Endothelial cell of umbilical vein (primary cell): ENCODE measurements at regions not wholly inside any gene's neighbourhood (a gene's known extent, or its start where the extent isn't known, plus 50 kb on each side); places are given as distances from the start of the nearest gene placed in this dataset.

ENCODE experiments used
- BruUV-seq: library from RNA; stranded (reverse); fragments of 400-500 nt; replicated peaks from 2 replicates; lab custom pipeline; 2021; lab: Mats Ljungman, UMichigan
- CTCF ChIA-PET: fragments of 300-600, 350-600 bp; sonication (Branson Sonifier 250); formaldehyde crosslinking; loops from one replicate; lab custom pipeline; 2021; ENCODE audit warnings: antibody characterized with exemption, inconsistent platforms; lab: Charles Lee
- POLR2A ChIA-PET: fragments of 300-600, 350-600 bp; sonication (Branson Sonifier 250); formaldehyde crosslinking; loops from one replicate; lab custom pipeline; 2021; ENCODE audit warnings: antibody characterized with exemption, inconsistent platforms; lab: Charles Lee
- DNase-seq: peaks from one replicate; pipeline ENCODE4 v3.0.0-alpha.2; 2011; ENCODE audit warnings: low read depth, low spot score
- FAIRE-seq: peaks from 2 replicates; lab custom pipeline; 2011; peaks lifted over from hg19 to GRCh38; lab: Jason Lieb, UNC
- H2AFZ ChIP-seq: 2 replicates; pipeline ENCODE4 v1.6.0; 2012; ENCODE audit warnings: low read depth, low read length, control low read depth, inconsistent platforms
- H3K27ac ChIP-seq: 2 replicates; pipeline ENCODE4 v1.5.1; 2011; ENCODE audit warnings: low read depth, mild to moderate bottlenecking, control low read depth, low read length, moderate library complexity; ENCODE audit not compliant: insufficient read depth
- H3K27me3 ChIP-seq, 2 experiments: 2 replicates each; pipeline versions ENCODE4 v1.6.0 to v1.6.1; 2011; ENCODE audit warnings: low read length in 2 of 2, mixed read lengths in 1 of 2; ENCODE audit not compliant: control insufficient read depth in 2 of 2, insufficient read depth in 2 of 2
- H3K36me3 ChIP-seq, 2 experiments: 2 replicates in 1 of 2; 3 replicates in 1 of 2; pipeline ENCODE4 v1.5.1; 2011; ENCODE audit warnings: low read length in 2 of 2, mild to moderate bottlenecking in 1 of 2, moderate library complexity in 1 of 2; ENCODE audit not compliant: control insufficient read depth in 2 of 2, insufficient read depth in 2 of 2; ENCODE audit errors: extremely low read depth in 1 of 2
- H3K4me1 ChIP-seq: 3 replicates; pipeline ENCODE4 v1.5.1; 2011; ENCODE audit warnings: mild to moderate bottlenecking, low read length; ENCODE audit not compliant: control insufficient read depth, insufficient read depth; ENCODE audit errors: extremely low read depth
- H3K4me2 ChIP-seq: 2 replicates; pipeline ENCODE4 v1.6.1; 2011; ENCODE audit warnings: low read length, control low read depth, mixed read lengths; ENCODE audit not compliant: insufficient read depth
- H3K4me3 ChIP-seq, 3 experiments: fragments of 200-600 bp in 1 of 3; sonication (generic), shearing (Covaris generic) in 1 of 3; replicated peaks in 1 of 3; 2 replicates each; pipeline ENCODE4 v1.5.1; 2011 to 2016; ENCODE audit warnings: control low read depth in 3 of 3, low read length in 3 of 3, mild to moderate bottlenecking in 2 of 3, inconsistent platforms in 1 of 3, low read depth in 1 of 3, moderate library complexity in 1 of 3; ENCODE audit not compliant: insufficient read depth in 1 of 3
- H3K79me2 ChIP-seq: 2 replicates; pipeline ENCODE4 v1.6.0; 2012; ENCODE audit warnings: low read length, inconsistent platforms; ENCODE audit not compliant: control insufficient read depth, insufficient read depth
- H3K9ac ChIP-seq: replicated peaks from 2 replicates; pipeline ENCODE3; 2011; ENCODE audit warnings: low read length, control low read depth; ENCODE audit not compliant: insufficient read depth; ENCODE audit errors: extremely low read depth
- H3K9me1 ChIP-seq: replicated peaks from 3 replicates; pipeline ENCODE4 v1.6.0; 2011; ENCODE audit warnings: mild to moderate bottlenecking, low read length; ENCODE audit not compliant: control insufficient read depth, insufficient read depth; ENCODE audit errors: extremely low read depth
- H3K9me3 ChIP-seq: replicated peaks from 2 replicates; pipeline ENCODE4 v1.5.1; 2012; ENCODE audit warnings: low read length, inconsistent platforms; ENCODE audit not compliant: control insufficient read depth, insufficient read depth
- H4K20me1 ChIP-seq: replicated peaks from 2 replicates; pipeline ENCODE3; 2011; ENCODE audit warnings: mild to moderate bottlenecking, low read length; ENCODE audit not compliant: control insufficient read depth, insufficient read depth; ENCODE audit errors: extremely low read depth
- CTCF ChIP-seq, 2 donors: IDR thresholded peaks; 1 replicate in 1 of 2; 2 replicates in 1 of 2; pipeline ENCODE4 v1.5.1; 2011; ENCODE audit warnings: low read length in 2 of 2, mild to moderate bottlenecking in 2 of 2, moderate library complexity in 2 of 2, control low read depth in 1 of 2, inconsistent platforms in 1 of 2, low read depth in 1 of 2; ENCODE audit not compliant: insufficient read depth in 1 of 2; ENCODE audit errors: extremely low read depth in 1 of 2
- EZH2 ChIP-seq: IDR thresholded peaks from 2 replicates; pipeline ENCODE4 v1.6.1; 2012; ENCODE audit warnings: borderline replicate concordance, low read depth, mild to moderate bottlenecking, moderate library complexity, low read length, inconsistent platforms; ENCODE audit not compliant: severe bottlenecking
- GATA2 ChIP-seq: IDR thresholded peaks from 2 replicates; pipeline ENCODE4 v1.7.0; 2011; ENCODE audit warnings: low read depth, mild to moderate bottlenecking, moderate library complexity, mixed read lengths, low read length; ENCODE audit not compliant: insufficient read length, insufficient read depth
- JUN ChIP-seq: IDR thresholded peaks from 2 replicates; pipeline ENCODE4 v1.6.1; 2011; ENCODE audit warnings: borderline replicate concordance, low read depth; ENCODE audit not compliant: insufficient read length, insufficient read depth
- MAX ChIP-seq: IDR thresholded peaks from 2 replicates; pipeline ENCODE4 v1.6.1; 2011; ENCODE audit not compliant: insufficient read depth, insufficient read length
- MYC ChIP-seq: IDR thresholded peaks from one replicate; pipeline ENCODE4 v1.6.1; 2011; ENCODE audit warnings: mild to moderate bottlenecking, low read depth, low read length
- POLR2A ChIP-seq: IDR thresholded peaks from 2 replicates; pipeline ENCODE4 v1.6.1; 2012; ENCODE audit warnings: low read depth, mild to moderate bottlenecking, control low read depth, low read length
- POLR2AphosphoS5 ChIP-seq: IDR thresholded peaks from 2 replicates; pipeline ENCODE4 v1.6.1; 2012; ENCODE audit warnings: low read depth, mild to moderate bottlenecking, control low read depth, low read length, moderate library complexity; ENCODE audit not compliant: insufficient read depth
- dilution Hi-C: fragments of 300-500 bp; cut with MboI; formaldehyde crosslinking; loops from one replicate; pipeline ENCODE4 v1.15.0; 2019; ENCODE audit warnings: low sequenced_read_pairs; ENCODE audit not compliant: extremely low pct_ligation_motif_present
- intact Hi-C: fragments of 100-400 bp; cut with micrococcal nuclease; formaldehyde crosslinking; loops from one replicate; pipeline ENCODE4 v1.10.0; 2022

- H3K9ac ChIP-seq = no peak overlapping the region
- no peaks in the 10 kb centered on the region for H3K79me2 ChIP-seq
- ChIA-PET POLR2A (no interaction called here), CTCF (no interaction called here)
- dilution Hi-C loops = no loop called here
- H2AFZ ChIP-seq = no peak overlapping the region
- H3K36me3 ChIP-seq = no peaks in the 10 kb centered on the region
- no peaks in the 10 kb centered on the region for H3K4me1 ChIP-seq
- H3K4me2 ChIP-seq = no peak overlapping the region
- H3K9me3 ChIP-seq = no peaks in the 10 kb centered on the region
- TF ChIP-seq POLR2AphosphoS5 = no peak
- no peak for TF ChIP-seq CTCF (IDR thresholded peaks at IDR 0.05; ENCODE audit: extremely low read depth in 1 of 2, insufficient read depth in 1 of 2, low read depth in 1 of 2, low read length in 2 of 2)
- no peak for TF ChIP-seq MYC
- no peak for TF ChIP-seq GATA2
- TF ChIP-seq EZH2 = no peak
- no peak for TF ChIP-seq JUN
- no peak for TF ChIP-seq MAX
- no peak for TF ChIP-seq POLR2A
- no peaks in the 10 kb centered on the region for H4K20me1 ChIP-seq
- DNase-seq (no peak), FAIRE-seq (no peak)
- no TSS peak for BruUV-seq
- intact Hi-C loops = no loop called here
- H3K27ac ChIP-seq = no peak overlapping the region
- H3K9me1 ChIP-seq = no peaks in the 10 kb centered on the region
- no peak overlapping the region for H3K4me3 ChIP-seq
- H3K27me3 ChIP-seq = peaks cover 0 to 3% of the 10 kb centered on the region in 2 experiments
Measured at GRCh38 chr18:31261792-31262582, 56.0 kb upstream of the DSG1 start.
